Activated CD4-positive, alpha-beta T cell treated with anti-CD3 and anti-CD28 coated beads, Interleukin-2, amount 50 U/mL, for 16 hours (primary cell): ENCODE measurements at regions not wholly inside any gene's neighbourhood (a gene's known extent, or its start where the extent isn't known, plus 50 kb on each side); places are given as distances from the start of the nearest gene placed in this dataset.

ENCODE experiments used
- DNase-seq: peaks from one replicate; pipeline ENCODE4 v3.0.0-alpha.2; 2020

- no peak for DNase-seq
These were observed 159.5 kb downstream of the DLL1 start for GRCh38 chr6:170131351-170131750.

GRCh38 chr6:170130771-170131241 lies 160.1 kb downstream of the DLL1 start:
- DNase-seq: no peak

- no peak for DNase-seq
These were observed 160.7 kb downstream of the DLL1 start for GRCh38 chr6:170130201-170130621.

- no peak for DNase-seq
These were observed 161.1 kb downstream of the DLL1 start for GRCh38 chr6:170129691-170130171.

- DNase-seq: no peak
These were observed 161.8 kb downstream of the DLL1 start for GRCh38 chr6:170128811-170129681.

GRCh38 chr6:170128346-170128745 lies 162.5 kb downstream of the DLL1 start:
- no peak for DNase-seq

- no peak for DNase-seq
These were observed 163.7 kb downstream of the DLL1 start for GRCh38 chr6:170127151-170127550.

GRCh38 chr6:170125456-170126300 lies 165.2 kb downstream of the DLL1 start:
- DNase-seq: no peak

GRCh38 chr6:170124836-170125235 lies 166.0 kb downstream of the DLL1 start:
- no peak for DNase-seq

GRCh38 chr6:170124150-170124549 lies 166.7 kb downstream of the DLL1 start:
- no peak for DNase-seq

- DNase-seq: no peak
These were observed 168.2 kb downstream of the DLL1 start for GRCh38 chr6:170122651-170123050.

- no peak for DNase-seq
These were observed 173.5 kb downstream of the DLL1 start for GRCh38 chr6:170117111-170117972.

GRCh38 chr6:170116636-170117035 lies 174.2 kb downstream of the DLL1 start:
- DNase-seq: no peak

- DNase-seq: no peak
These were observed 175.7 kb downstream of the DLL1 start for GRCh38 chr6:170114956-170115855.

GRCh38 chr6:170114187-170114945 lies 176.5 kb downstream of the DLL1 start:
- DNase-seq: no peak

- DNase-seq: no peak
These were observed 177.7 kb downstream of the DLL1 start for GRCh38 chr6:170113141-170113540.

GRCh38 chr6:170112583-170112860 lies 178.4 kb downstream of the DLL1 start:
- no peak for DNase-seq

- no peak for DNase-seq
These were observed 178.9 kb downstream of the DLL1 start for GRCh38 chr6:170111816-170112582.

- DNase-seq: no peak
These were observed 179.7 kb downstream of the DLL1 start for GRCh38 chr6:170111141-170111664.
